Activated CD4-positive, CD25-positive, alpha-beta regulatory T cell treated with anti-CD3 and anti-CD28 coated beads, Interleukin-2, amount 50 U/mL, for 24 hours (primary cell): ENCODE measurements at regions not wholly inside any gene's neighbourhood (a gene's known extent, or its start where the extent isn't known, plus 50 kb on each side); places are given as distances from the start of the nearest gene placed in this dataset.

ENCODE experiments used
- ATAC-seq, 2 donors: fragments of 150-1000 bp; cut with Tn5 transposase; one replicate each; pipeline ENCODE4 v1.10.0; 2021; ENCODE audit warnings: mild to moderate bottlenecking in 1 of 2, moderate library complexity in 1 of 2

DNA sequence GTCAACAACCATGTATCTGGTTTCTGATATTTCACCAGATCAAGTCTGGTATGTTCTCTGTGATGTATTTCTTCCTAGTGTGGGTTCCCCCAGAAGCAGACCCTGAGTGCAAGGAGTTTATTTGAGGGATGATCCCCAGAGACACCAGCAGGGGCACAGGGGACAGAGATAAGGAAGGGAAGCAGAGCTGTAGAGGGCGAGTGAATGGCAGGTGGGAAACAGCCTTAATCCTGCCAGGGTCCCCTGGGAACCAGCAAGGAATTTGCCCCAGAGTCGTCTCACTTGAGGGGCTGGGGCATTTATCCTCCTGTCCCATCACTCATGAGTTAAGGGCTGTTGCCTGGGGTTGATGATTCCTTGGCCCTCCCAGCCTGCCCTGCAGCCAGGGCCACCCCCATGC is 206.4 kb upstream of the BCOR start:
- ATAC-seq, result no peak

- no peak for ATAC-seq
Observed at GRCh38 chrX:40303256-40304077, 205.7 kb upstream of the BCOR start.

DNA sequence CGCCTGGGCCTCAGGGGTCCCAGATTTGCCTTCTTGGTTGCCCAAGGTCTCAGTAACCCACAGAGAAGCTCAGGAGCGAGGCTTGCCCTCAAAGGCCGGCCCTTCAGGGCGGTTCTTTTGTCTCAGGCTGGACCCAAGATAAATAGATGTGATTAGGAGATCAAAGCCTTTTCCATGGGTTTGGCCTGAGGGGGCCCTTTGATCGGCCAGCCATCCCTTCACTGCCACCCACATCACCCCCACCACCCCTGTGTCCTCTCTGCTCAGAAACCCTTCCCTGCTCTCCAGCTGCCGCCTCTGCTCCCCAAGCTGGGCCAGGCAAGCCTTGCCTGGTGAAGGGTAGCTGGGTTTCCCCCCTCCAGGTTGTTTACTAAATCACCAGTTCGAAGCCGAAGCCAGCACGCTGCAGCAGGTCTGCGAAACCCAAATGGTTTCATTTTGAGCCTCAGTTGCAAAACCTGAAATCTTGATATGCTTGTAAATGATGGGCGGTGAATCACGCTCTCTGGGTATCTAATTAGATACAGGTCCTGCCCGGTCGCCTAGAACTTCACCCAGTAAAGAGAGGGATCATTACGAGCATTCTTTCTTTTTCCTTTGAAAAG is 202.6 kb upstream of the BCOR start:
- ATAC-seq, result peak; percentile 68 to 79

GRCh38 chrX:40299641-40300046 is 201.9 kb upstream of the BCOR start:
- peak; percentile 66 to 74 for ATAC-seq

GRCh38 chrX:40298572-40299479 is 201.1 kb upstream of the BCOR start:
- ATAC-seq, result no peak

- ATAC-seq, result no peak
Observed at GRCh38 chrX:40298069-40298468, 200.3 kb upstream of the BCOR start.

GRCh38 chrX:40291553-40291952 is 193.8 kb upstream of the BCOR start:
- no peak for ATAC-seq

- no peak for ATAC-seq
Observed at GRCh38 chrX:40290517-40290916, 192.8 kb upstream of the BCOR start.

DNA sequence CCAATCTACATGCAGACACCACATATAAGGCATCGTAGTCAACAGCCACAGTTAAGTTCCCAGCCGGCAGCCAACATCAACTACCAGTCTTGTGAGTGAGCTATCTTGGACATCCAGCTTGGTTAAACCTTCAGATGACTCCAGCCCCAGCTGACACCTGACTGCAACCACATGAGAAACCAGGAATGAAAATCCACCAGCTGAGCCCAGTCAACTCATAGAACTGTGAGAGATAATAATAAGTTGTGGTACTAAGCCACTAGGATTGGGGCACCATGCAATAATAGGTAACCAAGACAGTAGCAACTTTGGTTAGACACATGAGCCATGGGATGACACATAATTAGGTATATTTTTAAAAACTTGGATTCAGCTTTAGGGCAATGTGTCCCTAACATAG is 188.1 kb upstream of the BCOR start:
- no peak for ATAC-seq

- ATAC-seq, result no peak
Observed at GRCh38 chrX:40284852-40285251, 187.1 kb upstream of the BCOR start.

DNA sequence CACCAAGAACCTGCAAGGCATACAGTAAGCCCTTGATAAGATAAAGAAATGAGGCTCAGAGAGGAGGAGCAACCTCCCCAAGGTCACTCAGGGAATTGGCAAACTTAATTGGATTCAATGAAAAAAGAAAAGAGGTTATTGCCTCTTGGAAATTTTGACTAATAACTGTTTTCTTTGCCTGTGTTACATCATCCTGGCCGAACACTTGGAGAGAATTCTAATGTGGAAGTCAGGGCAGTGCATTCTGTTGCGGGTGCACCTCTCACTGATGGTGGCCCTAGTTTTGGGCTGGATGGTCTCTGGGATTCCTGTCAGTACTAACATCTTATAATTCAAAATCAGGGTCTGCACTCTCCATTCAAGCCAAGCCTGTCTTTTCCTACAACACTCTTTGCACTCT is 186.2 kb upstream of the BCOR start:
- ATAC-seq, result no peak

DNA sequence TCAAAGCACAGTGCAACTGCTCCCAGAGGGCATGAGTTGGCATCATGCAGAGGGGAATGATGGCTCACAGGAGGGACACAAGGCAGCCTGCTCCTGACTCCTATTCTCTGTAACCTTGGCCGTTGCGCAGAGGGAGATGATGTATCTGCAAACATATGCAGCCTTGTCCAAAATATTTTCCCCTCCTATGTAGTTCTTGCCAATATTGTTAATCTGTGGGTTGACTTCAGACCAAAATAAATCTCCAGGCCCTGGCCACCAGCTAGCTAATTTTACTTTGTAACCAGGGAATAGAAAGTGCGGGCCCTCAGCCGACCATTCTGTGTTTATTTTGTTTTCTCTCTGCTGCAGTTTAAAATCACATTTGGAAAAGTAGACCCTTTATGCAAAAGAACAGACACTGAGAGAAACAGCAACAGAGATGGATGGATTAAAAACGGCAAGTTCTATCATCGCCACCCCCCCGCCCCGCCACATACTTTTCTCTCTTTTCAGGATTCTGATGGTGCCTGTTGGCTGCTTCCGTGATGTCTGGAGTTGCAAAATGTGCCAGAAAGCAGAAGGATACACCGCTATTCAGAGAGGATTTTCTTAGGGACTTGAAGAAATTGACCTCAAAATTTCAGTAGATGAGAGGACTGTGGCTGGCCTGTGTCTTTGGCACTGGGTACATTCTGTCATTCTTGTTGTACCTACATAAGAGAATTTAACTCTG is 185.3 kb upstream of the BCOR start:
- ATAC-seq, result no peak

DNA sequence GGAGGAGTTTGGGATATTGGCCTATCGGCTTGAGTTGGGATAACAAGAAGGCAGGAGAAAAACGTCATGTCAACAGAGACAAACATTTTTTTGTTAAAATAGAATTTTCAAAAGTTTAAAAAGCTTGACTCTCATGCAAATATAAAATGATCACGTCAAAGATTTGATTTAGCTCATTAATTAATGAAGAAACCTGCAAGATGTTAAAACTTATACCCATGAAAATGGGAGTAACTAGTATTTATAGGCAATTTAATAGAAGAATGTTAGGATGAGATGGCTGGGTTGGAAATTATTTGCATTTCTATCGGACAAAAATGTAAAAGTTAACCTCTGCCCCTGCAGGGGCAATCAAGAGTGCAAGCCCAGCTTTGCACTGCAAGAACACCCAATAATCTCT is 184.6 kb upstream of the BCOR start:
- no peak for ATAC-seq

- no peak for ATAC-seq
Observed at GRCh38 chrX:40281336-40282005, 183.7 kb upstream of the BCOR start.

DNA sequence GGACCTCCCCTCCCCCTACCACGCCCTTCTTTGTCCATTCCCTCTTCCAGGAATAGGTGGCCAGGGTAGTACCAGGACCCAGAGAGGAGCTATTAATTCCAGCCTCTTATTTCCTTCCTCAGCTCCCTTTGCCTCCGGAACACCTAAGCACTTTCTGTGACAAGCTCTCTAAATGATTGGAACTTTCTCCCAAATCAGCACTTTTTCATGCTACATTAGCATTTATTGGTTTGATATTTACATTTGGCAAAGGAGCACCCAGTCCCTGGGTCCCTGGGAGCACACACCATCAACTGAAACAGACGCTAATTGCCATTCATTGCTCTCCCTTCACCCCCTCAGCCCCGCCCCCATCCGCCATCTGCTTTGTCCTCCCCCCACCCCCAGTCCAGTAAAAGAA is 182.0 kb upstream of the BCOR start:
- ATAC-seq, result no peak

- ATAC-seq, result no peak
Observed at GRCh38 chrX:40279091-40279430, 181.3 kb upstream of the BCOR start.

- ATAC-seq, result peak; percentile 60 to 77
Observed at GRCh38 chrX:40278340-40279090, 180.8 kb upstream of the BCOR start.

DNA sequence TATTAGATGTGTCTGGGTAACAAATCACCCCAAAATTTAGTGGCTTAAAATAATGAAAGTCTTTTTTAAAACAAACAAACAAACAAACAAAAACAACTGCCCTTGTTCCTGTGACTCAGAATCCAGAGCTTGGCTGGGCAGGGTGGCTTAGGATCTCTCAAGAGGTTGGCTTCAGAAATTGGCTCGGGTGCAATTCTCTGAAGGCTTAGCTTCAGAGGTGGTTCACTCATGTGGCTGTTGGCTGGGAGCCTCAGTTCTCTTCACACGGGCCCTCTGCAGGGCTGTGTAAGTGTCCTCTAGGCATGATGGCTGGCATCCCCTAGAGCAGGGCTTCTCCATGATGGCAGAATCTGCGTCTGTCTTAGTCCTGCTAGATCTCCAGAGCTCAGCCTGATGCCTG is 179.9 kb upstream of the BCOR start:
- no peak for ATAC-seq

- no peak for ATAC-seq
Observed at GRCh38 chrX:40273356-40274050, 175.7 kb upstream of the BCOR start.

- ATAC-seq, result no peak
Observed at GRCh38 chrX:40272776-40273175, 175.0 kb upstream of the BCOR start.

DNA sequence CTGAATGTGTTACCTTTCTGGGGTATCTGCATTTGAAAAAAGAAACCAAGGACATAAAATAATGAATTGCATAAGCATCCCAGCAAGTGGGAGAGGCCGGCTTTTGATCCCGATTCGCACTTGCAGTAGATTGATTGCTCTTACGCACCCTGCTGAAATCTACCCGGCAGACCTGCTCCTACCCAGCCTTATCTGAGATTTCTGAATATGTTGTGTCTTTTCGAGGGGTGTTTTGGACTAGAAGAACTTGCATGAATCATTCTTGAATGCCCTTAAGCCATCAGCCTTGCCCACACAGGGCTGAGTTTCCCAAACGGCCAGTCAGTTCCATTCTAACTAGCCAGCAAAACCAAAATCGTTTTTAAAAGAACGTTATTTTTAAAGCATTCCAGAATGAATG is 174.4 kb upstream of the BCOR start:
- ATAC-seq, result no peak
